ENCODE measurements at regions not wholly inside any gene's neighbourhood (a gene's known extent, or its start where the extent isn't known, plus 50 kb on each side); places are given as distances from the start of the nearest gene placed in this dataset.

DNA sequence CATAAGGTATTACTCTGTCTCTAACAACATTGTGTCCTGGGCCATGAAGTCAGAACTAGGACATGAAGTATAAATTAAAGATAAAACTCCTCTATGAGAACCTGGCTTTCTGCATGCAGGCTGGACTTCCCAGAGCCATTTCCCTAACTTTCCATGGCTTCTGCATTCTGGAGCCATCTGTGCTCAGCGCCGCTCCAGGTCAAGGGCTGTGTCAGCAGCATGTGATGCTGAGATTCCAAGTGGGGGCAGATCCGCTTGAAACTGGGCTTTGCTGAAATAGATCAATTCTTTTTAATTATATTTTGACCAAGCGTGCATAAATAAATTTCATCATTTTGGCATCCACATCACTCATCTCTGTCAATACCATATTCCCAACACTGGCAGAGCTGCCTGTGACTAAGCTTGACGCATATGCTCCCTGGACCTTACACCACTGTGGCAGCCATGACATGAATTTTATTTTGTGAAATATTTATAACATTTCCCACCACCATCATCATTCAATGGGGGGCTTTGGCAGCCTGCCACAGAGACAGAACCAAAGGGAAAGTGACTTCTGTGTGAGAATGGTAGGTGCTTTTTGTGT, 110.4 kb upstream of the KCNK1 start:
- Histone ChIP-seq H3K4me2 (ENCODE audit: insufficient read depth, low read length) (no peak overlapping the region), H3K9me1 (ENCODE audit: control insufficient read depth, insufficient read depth, low read length) (no peaks in the 10 kb centered on the region), H2AFZ (ENCODE audit: low read depth, low read length) (no peak overlapping the region), H3K9me3 (replicated peaks; ENCODE audit: control insufficient read depth, insufficient read depth, low read depth, low read length) (no peaks in the 10 kb centered on the region; the same call in 1 of the 2 replicates), H3K4me3 (no peak overlapping the region), H3K4me1 (replicated peaks in 1 of 2; ENCODE audit: control insufficient read depth in 2 of 2, insufficient read depth in 2 of 2, low read length in 2 of 2) (no peaks in the 10 kb centered on the region), H3K27ac (ENCODE audit: extremely low read depth, low read depth, low read length) (no peak overlapping the region), H3K79me2 (ENCODE audit: control insufficient read depth, insufficient read depth, low read length) (no peaks in the 10 kb centered on the region), H4K20me1 (replicated peaks; ENCODE audit: control insufficient read depth, insufficient read depth, low read length) (no peaks in the 10 kb centered on the region), H3K27me3 (ENCODE audit: control insufficient read depth in 2 of 2, insufficient read depth in 2 of 2, low read length in 2 of 2) (no peaks in the 10 kb centered on the region), H3K9ac (ENCODE audit: insufficient read depth in 1 of 2, low read depth in 2 of 2, low read length in 2 of 2) (no peak overlapping the region), H3K36me3 (ENCODE audit: control insufficient read depth, insufficient read depth, low read length) (no peaks in the 10 kb centered on the region)
- DNase-seq (ENCODE audit: extremely low read depth in 1 of 4, low spot score in 3 of 4): no peak
- FAIRE-seq: no peak
- intact Hi-C loops (cut with micrococcal nuclease) (no loop called here), in situ Hi-C loops (cut with MboI) (no loop called here)
- CTCF ChIA-PET (ENCODE audit: low intra/inter-chr PET ratio): no interaction called here
- 43% methylated on average over 5 of the region's 5 CpGs for WGBS (ENCODE audit: insufficient coverage, low coverage, missing lambda C conversion rate)
- BruUV-seq (replicated peaks): no TSS peak
- POLR2A ChIA-PET: interaction anchor here (0.9 kb wide), 1 partner anchor 484 kb away, joined by 3 read pairs; no protein-coding TSS in a partner anchor
- no peak for ATAC-seq
- TF ChIP-seq ZFP30 (CRISPR knock-in tag; IDR thresholded peaks at IDR 0.05; ENCODE audit: borderline replicate concordance): no peak
- no peak for TF ChIP-seq SMAD2 (IDR thresholded peaks at IDR 0.05; ENCODE audit: low read depth, low read length)
- no peak for TF ChIP-seq MAZ (CRISPR knock-in tag; conservative IDR thresholded peaks at IDR 0.05 in 1 of 2, IDR thresholded peaks at IDR 0.05 in 1 of 2)
- TF ChIP-seq, protein P1, sequence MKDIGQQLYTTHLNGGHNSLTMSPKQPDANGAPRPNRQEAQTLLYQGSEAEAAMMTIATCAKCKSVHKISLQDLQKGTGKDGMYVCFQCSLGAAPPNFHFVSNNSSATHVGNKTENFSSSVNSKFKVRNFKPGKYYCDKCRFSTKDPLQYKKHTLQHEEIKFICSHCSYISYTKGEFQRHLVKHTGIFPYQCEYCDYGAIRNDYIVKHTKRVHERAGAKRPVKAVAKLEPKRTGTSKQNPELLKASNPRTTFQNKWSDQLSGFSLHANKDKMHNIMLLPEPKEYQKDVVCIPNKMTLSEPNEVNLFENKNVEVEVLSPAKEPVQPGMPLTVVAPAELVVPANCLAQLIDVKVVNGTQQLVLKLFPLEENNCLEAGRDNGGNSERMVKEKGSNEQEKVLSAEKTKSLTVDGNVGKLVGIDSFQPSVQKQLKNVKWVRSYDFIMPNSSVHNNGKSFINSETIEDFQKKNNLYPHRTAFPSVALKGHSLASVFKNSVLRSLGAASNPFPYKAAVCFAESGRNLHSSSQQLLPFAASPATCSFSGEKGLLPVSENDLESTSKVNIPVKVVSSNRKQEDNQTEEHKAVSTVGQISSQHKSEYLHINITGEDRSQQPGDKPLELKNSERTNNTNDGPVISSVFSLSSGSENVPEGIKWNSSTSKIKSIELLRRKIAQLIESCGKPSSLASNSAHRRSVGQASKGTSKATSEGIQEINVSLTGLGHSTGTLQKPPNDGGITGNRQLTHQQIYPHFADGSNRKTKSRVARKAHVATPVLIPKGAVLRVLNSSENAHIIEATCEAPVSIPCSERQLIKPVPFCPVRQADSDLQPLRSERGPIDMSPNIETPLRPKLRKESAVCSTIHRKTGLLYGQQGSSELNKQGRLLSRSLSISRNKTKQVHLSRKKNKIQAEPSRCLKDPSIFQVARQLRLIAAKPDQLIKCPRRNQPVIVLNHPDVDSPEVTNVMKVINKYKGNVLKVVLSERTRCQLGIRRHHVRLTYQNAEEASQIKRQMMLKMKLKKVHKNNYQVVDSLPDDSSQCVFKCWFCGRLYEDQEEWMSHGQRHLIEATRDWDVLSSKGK (CRISPR knock-in tag; IDR thresholded peaks at IDR 0.05): no peak
- TF ChIP-seq CBFA2T3 (IDR thresholded peaks at IDR 0.05): no peak
- no peak for TF ChIP-seq TAF9B (IDR thresholded peaks at IDR 0.05; ENCODE audit: partially characterized antibody)
- no peak for TF ChIP-seq HNRNPH1 (optimal IDR thresholded peaks at IDR 0.05; ENCODE audit: low read depth, low read length)
- TF ChIP-seq MTA3 (IDR thresholded peaks at IDR 0.05; ENCODE audit: borderline replicate concordance): no peak
- TF ChIP-seq OTX1 (CRISPR knock-in tag; IDR thresholded peaks at IDR 0.05): no peak
- no peak for TF ChIP-seq CCAR2 (IDR thresholded peaks at IDR 0.05; ENCODE audit: low read depth, low read length)
- no peak for TF ChIP-seq NFIX (CRISPR knock-in tag; IDR thresholded peaks at IDR 0.05; ENCODE audit: low read depth)
- TF ChIP-seq, protein P2, sequence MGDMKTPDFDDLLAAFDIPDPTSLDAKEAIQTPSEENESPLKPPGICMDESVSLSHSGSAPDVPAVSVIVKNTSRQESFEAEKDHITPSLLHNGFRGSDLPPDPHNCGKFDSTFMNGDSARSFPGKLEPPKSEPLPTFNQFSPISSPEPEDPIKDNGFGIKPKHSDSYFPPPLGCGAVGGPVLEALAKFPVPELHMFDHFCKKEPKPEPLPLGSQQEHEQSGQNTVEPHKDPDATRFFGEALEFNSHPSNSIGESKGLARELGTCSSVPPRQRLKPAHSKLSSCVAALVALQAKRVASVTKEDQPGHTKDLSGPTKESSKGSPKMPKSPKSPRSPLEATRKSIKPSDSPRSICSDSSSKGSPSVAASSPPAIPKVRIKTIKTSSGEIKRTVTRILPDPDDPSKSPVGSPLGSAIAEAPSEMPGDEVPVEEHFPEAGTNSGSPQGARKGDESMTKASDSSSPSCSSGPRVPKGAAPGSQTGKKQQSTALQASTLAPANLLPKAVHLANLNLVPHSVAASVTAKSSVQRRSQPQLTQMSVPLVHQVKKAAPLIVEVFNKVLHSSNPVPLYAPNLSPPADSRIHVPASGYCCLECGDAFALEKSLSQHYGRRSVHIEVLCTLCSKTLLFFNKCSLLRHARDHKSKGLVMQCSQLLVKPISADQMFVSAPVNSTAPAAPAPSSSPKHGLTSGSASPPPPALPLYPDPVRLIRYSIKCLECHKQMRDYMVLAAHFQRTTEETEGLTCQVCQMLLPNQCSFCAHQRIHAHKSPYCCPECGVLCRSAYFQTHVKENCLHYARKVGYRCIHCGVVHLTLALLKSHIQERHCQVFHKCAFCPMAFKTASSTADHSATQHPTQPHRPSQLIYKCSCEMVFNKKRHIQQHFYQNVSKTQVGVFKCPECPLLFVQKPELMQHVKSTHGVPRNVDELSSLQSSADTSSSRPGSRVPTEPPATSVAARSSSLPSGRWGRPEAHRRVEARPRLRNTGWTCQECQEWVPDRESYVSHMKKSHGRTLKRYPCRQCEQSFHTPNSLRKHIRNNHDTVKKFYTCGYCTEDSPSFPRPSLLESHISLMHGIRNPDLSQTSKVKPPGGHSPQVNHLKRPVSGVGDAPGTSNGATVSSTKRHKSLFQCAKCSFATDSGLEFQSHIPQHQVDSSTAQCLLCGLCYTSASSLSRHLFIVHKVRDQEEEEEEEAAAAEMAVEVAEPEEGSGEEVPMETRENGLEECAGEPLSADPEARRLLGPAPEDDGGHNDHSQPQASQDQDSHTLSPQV (IDR thresholded peaks at IDR 0.05): no peak
- TF ChIP-seq TCF7L2 (IDR thresholded peaks at IDR 0.05; ENCODE audit: low read depth, low read length): no peak
- TF ChIP-seq RHOXF2B (CRISPR knock-in tag; conservative IDR thresholded peaks at IDR 0.05): no peak
- no peak for TF ChIP-seq ZNF263 (CRISPR knock-in tag; IDR thresholded peaks at IDR 0.05; ENCODE audit: borderline replicate concordance)
- TF ChIP-seq ZNF445 (CRISPR knock-in tag; IDR thresholded peaks at IDR 0.05; ENCODE audit: low read depth): no peak
- TF ChIP-seq SNIP1 (IDR thresholded peaks at IDR 0.05; ENCODE audit: low read depth): no peak
